SK-N-SH (cell line): ENCODE measurements at regions not wholly inside any gene's neighbourhood (a gene's known extent, or its start where the extent isn't known, plus 50 kb on each side); places are given as distances from the start of the nearest gene placed in this dataset.

Source experiments
- CTCF ChIA-PET: fragments of 300-600, 350-600 bp; formaldehyde crosslinking; extraction: SDS; loops from one replicate; lab custom pipeline; 2021; lab: Yijun Ruan, JAX
- POLR2A ChIA-PET: fragments of 350-600 bp; sonication (Branson Sonifier 250); formaldehyde crosslinking; extraction: SDS; loops from one replicate; lab custom pipeline; 2020; ENCODE audit warnings: antibody characterized with exemption, inconsistent platforms; lab: Yijun Ruan, JAX
- DNase-seq: peaks from one replicate; pipeline ENCODE4 v3.0.0; 2012
- H2AFZ ChIP-seq: fragments of 200-600 bp; sonication (generic); 2 replicates; pipeline ENCODE4 v1.8.1; 2016; ENCODE audit warnings: antibody characterized with exemption, mild to moderate bottlenecking, low read depth
- H3F3A ChIP-seq: fragments of 200-600 bp; sonication (generic); replicated peaks from 2 replicates; pipeline ENCODE3; 2016; ENCODE audit warnings: antibody characterized with exemption, mild to moderate bottlenecking; ENCODE audit not compliant: insufficient read depth
- H3K27ac ChIP-seq, 2 experiments: fragments of 200-500 bp in 1 of 2; fragments of 200-600 bp in 1 of 2; sonication (Bioruptor generic) in 1 of 2; sonication (generic), shearing (Covaris generic) in 1 of 2; 2 replicates each; pipeline versions ENCODE4 v1.5.1 to v1.6.1; 2014 to 2016; ENCODE audit warnings: low read depth in 2 of 2, inconsistent platforms in 1 of 2, low read length in 1 of 2, mild to moderate bottlenecking in 1 of 2, mixed read lengths in 1 of 2
- H3K27me3 ChIP-seq: fragments of 200-600 bp; sonication (generic), shearing (Covaris generic); 2 replicates; pipeline ENCODE4 v1.6.1; 2016; ENCODE audit warnings: mixed run types; ENCODE audit not compliant: insufficient read depth
- H3K36me3 ChIP-seq, 2 experiments: fragments of 200-500 bp in 1 of 2; fragments of 200-600 bp in 1 of 2; sonication (Bioruptor generic) in 1 of 2; sonication (generic) in 1 of 2; replicated peaks in 1 of 2; 2 replicates each; pipeline versions ENCODE3 to v1.5.1; 2014 to 2016; ENCODE audit warnings: low read length in 1 of 2, mild to moderate bottlenecking in 1 of 2; ENCODE audit not compliant: insufficient read depth in 2 of 2, control insufficient read depth in 1 of 2
- H3K4me1 ChIP-seq, 2 experiments: fragments of 200-500 bp in 1 of 2; fragments of 200-600 bp in 1 of 2; sonication (Bioruptor generic) in 1 of 2; sonication (generic), shearing (Covaris generic) in 1 of 2; 2 replicates each; pipeline versions ENCODE4 v1.5.1 to v1.6.1; 2014 to 2016; ENCODE audit warnings: low read depth in 1 of 2, low read length in 1 of 2, mixed run types in 1 of 2; ENCODE audit not compliant: insufficient read depth in 2 of 2, control insufficient read depth in 1 of 2
- H3K4me2 ChIP-seq: fragments of 200-600 bp; sonication (generic), shearing (Covaris generic); 2 replicates; pipeline ENCODE4 v1.6.1; 2017; ENCODE audit warnings: mixed run types
- H3K4me3 ChIP-seq, 2 experiments: fragments of 200-500 bp in 1 of 2; fragments of 200-600 bp in 1 of 2; sonication (Bioruptor generic) in 1 of 2; sonication (generic), shearing (Covaris generic) in 1 of 2; 2 replicates each; pipeline versions ENCODE4 v1.5.1 to v1.8.1; 2014 to 2016; ENCODE audit warnings: low read depth in 2 of 2, inconsistent platforms in 1 of 2, low read length in 1 of 2, mild to moderate bottlenecking in 1 of 2, mixed read lengths in 1 of 2, moderate library complexity in 1 of 2
- H3K79me2 ChIP-seq: fragments of 200-600 bp; sonication (generic); 2 replicates; pipeline ENCODE4 v1.8.1; 2017; ENCODE audit warnings: mild to moderate bottlenecking; ENCODE audit not compliant: insufficient read depth
- H3K9ac ChIP-seq: fragments of 200-600 bp; sonication (generic); 2 replicates; pipeline ENCODE4 v1.6.1; 2017; ENCODE audit warnings: mixed run types
- H3K9me2 ChIP-seq: fragments of 200-600 bp; sonication (generic); 2 replicates; pipeline ENCODE4 v1.6.1; 2017; ENCODE audit warnings: mixed run types
- H3K9me3 ChIP-seq: fragments of 200-600 bp; sonication (generic); 2 replicates; pipeline ENCODE4 v1.6.1; 2017; ENCODE audit warnings: mixed run types, mild to moderate bottlenecking, moderate library complexity
- H4K20me1 ChIP-seq: fragments of 200-600 bp; sonication (generic); 2 replicates; pipeline ENCODE4 v1.6.1; 2017; ENCODE audit warnings: mild to moderate bottlenecking, mixed run types; ENCODE audit not compliant: insufficient read depth
- EZH2phosphoT487 ChIP-seq: fragments of 200-600 bp; sonication (generic); IDR thresholded peaks from 2 replicates; pipeline ENCODE4 v1.6.1; 2017; ENCODE audit warnings: low read depth, mixed run types, mild to moderate bottlenecking, antibody characterized with exemption, moderate library complexity, borderline replicate concordance
- GABPA ChIP-seq: IDR thresholded peaks from 2 replicates; pipeline ENCODE4 v1.4.0; 2012; ENCODE audit warnings: low read depth, mild to moderate bottlenecking
- GATA2 ChIP-seq: sonication (generic); formaldehyde crosslinking; IDR thresholded peaks from 2 replicates; pipeline ENCODE4 v1.5.0; 2020; ENCODE audit warnings: mild to moderate bottlenecking, missing genetic modification reagents
- JUND ChIP-seq: IDR thresholded peaks from 2 replicates; pipeline ENCODE4 v1.4.0; 2012
- NRF1 ChIP-seq: IDR thresholded peaks from 2 replicates; pipeline ENCODE4 v1.6.1; 2012; ENCODE audit warnings: low read depth, mild to moderate bottlenecking, low read length
- RFX5 ChIP-seq: IDR thresholded peaks from 2 replicates; pipeline ENCODE4 v1.6.1; 2012; ENCODE audit warnings: mild to moderate bottlenecking, improper control_type of control experiment, low read length
- SMC3 ChIP-seq: IDR thresholded peaks from 2 replicates; pipeline ENCODE4 v1.6.1; 2012; ENCODE audit warnings: low read depth, low read length, improper control_type of control experiment
- TAF1 ChIP-seq: IDR thresholded peaks from 2 replicates; pipeline ENCODE4 v1.6.1; 2012; ENCODE audit warnings: low read depth, mild to moderate bottlenecking, low read length, moderate library complexity, borderline replicate concordance
- YY1 ChIP-seq: IDR thresholded peaks from 2 replicates; pipeline ENCODE4 v1.4.0; 2012; ENCODE audit warnings: low read depth, mild to moderate bottlenecking
- WGBS: methylation state at CpG from one replicate; pipeline ENCODE4 v1.1.6; 2017; ENCODE audit warnings: low lambda C conversion rate; 5-methylcytosine and 5-hydroxymethylcytosine counted together
- TF ChIP-seq, protein P1 (sequence below): IDR thresholded peaks from 2 replicates; pipeline ENCODE4 v1.4.0; 2012; ENCODE audit warnings: low read depth, borderline replicate concordance
- TF ChIP-seq, protein P2 (sequence below): IDR thresholded peaks from 2 replicates; pipeline ENCODE4; 2012
- TF ChIP-seq, protein P3 (sequence below): IDR thresholded peaks from 2 replicates; pipeline ENCODE4 v1.4.0; 2012; ENCODE audit warnings: low read depth

DNA sequence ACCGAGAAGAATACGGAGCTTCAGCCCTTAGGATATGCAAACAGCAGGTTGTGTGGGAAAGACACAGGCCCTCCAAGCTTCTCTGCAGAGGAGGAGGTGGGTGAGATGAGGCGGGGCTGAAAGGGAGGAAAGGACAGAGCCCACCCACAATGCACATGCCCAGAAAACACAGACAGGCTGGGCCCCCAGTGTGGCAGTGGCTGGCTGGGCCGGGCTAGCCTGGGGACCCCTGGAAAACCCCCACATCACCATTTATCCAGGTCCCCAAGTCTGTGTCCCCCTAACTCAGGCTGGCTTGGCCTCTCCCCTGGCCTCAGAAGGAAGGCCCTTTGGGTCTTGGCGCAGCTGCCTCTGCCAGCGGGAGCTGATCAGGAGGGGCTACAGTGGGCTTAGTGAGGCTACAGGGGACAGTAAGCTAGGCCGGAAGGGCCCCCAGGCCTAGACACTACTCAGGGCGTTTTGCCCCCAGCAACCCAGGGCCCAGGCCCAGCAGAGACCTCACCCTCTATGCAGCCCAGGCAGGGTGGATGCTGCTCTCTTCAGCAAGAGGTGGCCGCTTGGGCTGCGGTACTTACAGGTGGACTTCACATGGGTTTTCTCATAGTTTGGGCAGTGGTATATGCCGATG is 119.5 kb downstream of the TUBA3C start:
- ChIA-PET CTCF (no interaction called here), POLR2A (no interaction called here)
- Histone ChIP-seq H3K4me2 (no peak overlapping the region), H3F3A (no peaks in the 10 kb centered on the region), H2AFZ (no peak overlapping the region), H3K27ac (no peak overlapping the region), H3K9me2 (no peaks in the 10 kb centered on the region), H3K9me3 (no peaks in the 10 kb centered on the region), H3K9ac (no peak overlapping the region), H3K4me1 (no peaks in the 10 kb centered on the region), H3K79me2 (no peaks in the 10 kb centered on the region), H3K4me3 (no peak overlapping the region), H3K36me3 (no peaks in the 10 kb centered on the region), H4K20me1 (no peaks in the 10 kb centered on the region), H3K27me3 (peaks cover 7% of the 10 kb centered on the region)
- no peak for DNase-seq
- TF ChIP-seq NRF1 = no peak
- no peak for TF ChIP-seq GABPA
- TF ChIP-seq, protein P1, sequence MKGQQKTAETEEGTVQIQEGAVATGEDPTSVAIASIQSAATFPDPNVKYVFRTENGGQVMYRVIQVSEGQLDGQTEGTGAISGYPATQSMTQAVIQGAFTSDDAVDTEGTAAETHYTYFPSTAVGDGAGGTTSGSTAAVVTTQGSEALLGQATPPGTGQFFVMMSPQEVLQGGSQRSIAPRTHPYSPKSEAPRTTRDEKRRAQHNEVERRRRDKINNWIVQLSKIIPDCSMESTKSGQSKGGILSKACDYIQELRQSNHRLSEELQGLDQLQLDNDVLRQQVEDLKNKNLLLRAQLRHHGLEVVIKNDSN = no peak
- no peak for TF ChIP-seq YY1
- 2% methylated on average over 7 of the region's 11 CpGs for WGBS

DNA sequence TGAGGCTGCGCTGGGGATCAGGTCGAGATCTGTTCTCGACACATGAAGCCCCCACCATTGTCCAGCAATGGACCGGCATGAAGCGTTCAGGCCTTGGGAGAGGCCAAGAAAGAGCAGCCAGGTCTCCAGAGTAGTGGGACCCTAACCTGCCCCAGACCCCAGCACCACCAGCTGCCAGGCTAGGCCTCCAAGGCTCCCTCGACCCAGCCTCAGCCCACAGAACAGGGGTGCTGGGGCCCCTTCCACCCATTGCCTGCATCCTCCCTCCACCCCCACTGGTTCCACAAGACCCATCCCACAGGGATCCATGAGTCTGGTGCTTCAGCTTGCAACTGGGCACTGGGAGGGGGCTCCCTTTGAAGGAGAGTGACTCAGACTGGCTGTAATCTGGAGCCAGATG is 120.3 kb downstream of the TUBA3C start:
- DNase-seq = no peak
- no peaks in the 10 kb centered on the region for H3K9me3 ChIP-seq
- H4K20me1 ChIP-seq = no peaks in the 10 kb centered on the region
- no peaks in the 10 kb centered on the region for H3F3A ChIP-seq
- H3K27me3 ChIP-seq = peaks cover 7% of the 10 kb centered on the region
- no peaks in the 10 kb centered on the region for H3K4me1 ChIP-seq
- ChIA-PET POLR2A (no interaction called here), CTCF (no interaction called here)
- TF ChIP-seq RFX5 (no peak), JUND (no peak), SMC3 (no peak), TAF1 (no peak), GATA2 (no peak), EZH2phosphoT487 (no peak)
- TF ChIP-seq, protein P2, sequence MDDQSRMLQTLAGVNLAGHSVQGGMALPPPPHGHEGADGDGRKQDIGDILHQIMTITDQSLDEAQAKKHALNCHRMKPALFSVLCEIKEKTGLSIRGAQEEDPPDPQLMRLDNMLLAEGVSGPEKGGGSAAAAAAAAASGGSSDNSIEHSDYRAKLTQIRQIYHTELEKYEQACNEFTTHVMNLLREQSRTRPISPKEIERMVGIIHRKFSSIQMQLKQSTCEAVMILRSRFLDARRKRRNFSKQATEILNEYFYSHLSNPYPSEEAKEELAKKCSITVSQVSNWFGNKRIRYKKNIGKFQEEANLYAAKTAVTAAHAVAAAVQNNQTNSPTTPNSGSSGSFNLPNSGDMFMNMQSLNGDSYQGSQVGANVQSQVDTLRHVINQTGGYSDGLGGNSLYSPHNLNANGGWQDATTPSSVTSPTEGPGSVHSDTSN = no peak
- TF ChIP-seq, protein P3, sequence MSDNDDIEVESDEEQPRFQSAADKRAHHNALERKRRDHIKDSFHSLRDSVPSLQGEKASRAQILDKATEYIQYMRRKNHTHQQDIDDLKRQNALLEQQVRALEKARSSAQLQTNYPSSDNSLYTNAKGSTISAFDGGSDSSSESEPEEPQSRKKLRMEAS = no peak
- H3K27ac ChIP-seq = no peak overlapping the region
- H3K36me3 ChIP-seq = no peaks in the 10 kb centered on the region
- H3K4me2 ChIP-seq = no peak overlapping the region
- 0% methylated on average over 1 of the region's 6 CpGs for WGBS
- no peaks in the 10 kb centered on the region for H3K9me2 ChIP-seq
- no peaks in the 10 kb centered on the region for H3K79me2 ChIP-seq
- H3K4me3 ChIP-seq = no peak overlapping the region
- H2AFZ ChIP-seq = no peak overlapping the region
- H3K9ac ChIP-seq = no peak overlapping the region
